Adrenal gland (tissue), 5 donors: ENCODE measurements at regions not wholly inside any gene's neighbourhood (a gene's known extent, or its start where the extent isn't known, plus 50 kb on each side); places are given as distances from the start of the nearest gene placed in this dataset.

ENCODE experiments used
- CTCF ChIP-seq, 6 experiments: fragments of 450-650 bp in 4 of 6; fragments of 200-600 bp in 2 of 6; sonication (generic) in 1 of 6; IDR thresholded peaks; 1 replicate in 5 of 6; 2 replicates in 1 of 6; pipeline versions ENCODE4 v1.5.1 to v1.8.0; 2016 to 2021; ENCODE audit warnings: antibody characterized with exemption in 6 of 6, mild to moderate bottlenecking in 2 of 6, moderate library complexity in 1 of 6
- POLR2A ChIP-seq, 2 donors: fragments of 450-650 bp; IDR thresholded peaks; one replicate each; pipeline ENCODE4 v1.6.1; 2017; ENCODE audit warnings: antibody characterized with exemption in 2 of 2, mild to moderate bottlenecking in 2 of 2, moderate library complexity in 1 of 2
- donor health status: DM: no; HTN: no; CAD: no.

GRCh38 chr15:69953816-69954215 lies 143.9 kb downstream of the TLE3 start:
- TF ChIP-seq CTCF (IDR thresholded peaks at IDR 0.05) (no peak), POLR2A (IDR thresholded peaks at IDR 0.05) (no peak)
